GF-D8 (cell line): ENCODE measurements at regions not wholly inside any gene's neighbourhood (a gene's known extent, or its start where the extent isn't known, plus 50 kb on each side); places are given as distances from the start of the nearest gene placed in this dataset.

ENCODE experiments used
- DNase-seq: peaks from one replicate; lab custom pipeline; 2025; lab: John Stamatoyannopoulos, UW

- no peak for DNase-seq
Observed at GRCh38 chr15:97096303-97096835, 765.9 kb downstream of the NR2F2 start.

GRCh38 chr15:97099040-97099439 is 768.5 kb downstream of the NR2F2 start:
- DNase-seq, result no peak

- DNase-seq, result no peak
Observed at GRCh38 chr15:97101572-97101971, 771.1 kb downstream of the NR2F2 start.

- no peak for DNase-seq
Observed at GRCh38 chr15:97114900-97115760, 784.6 kb downstream of the NR2F2 start.

- DNase-seq, result no peak
Observed at GRCh38 chr15:97115761-97116070, 785.2 kb downstream of the NR2F2 start.

GRCh38 chr15:97124790-97125189 is 794.3 kb downstream of the NR2F2 start:
- DNase-seq, result no peak

DNA sequence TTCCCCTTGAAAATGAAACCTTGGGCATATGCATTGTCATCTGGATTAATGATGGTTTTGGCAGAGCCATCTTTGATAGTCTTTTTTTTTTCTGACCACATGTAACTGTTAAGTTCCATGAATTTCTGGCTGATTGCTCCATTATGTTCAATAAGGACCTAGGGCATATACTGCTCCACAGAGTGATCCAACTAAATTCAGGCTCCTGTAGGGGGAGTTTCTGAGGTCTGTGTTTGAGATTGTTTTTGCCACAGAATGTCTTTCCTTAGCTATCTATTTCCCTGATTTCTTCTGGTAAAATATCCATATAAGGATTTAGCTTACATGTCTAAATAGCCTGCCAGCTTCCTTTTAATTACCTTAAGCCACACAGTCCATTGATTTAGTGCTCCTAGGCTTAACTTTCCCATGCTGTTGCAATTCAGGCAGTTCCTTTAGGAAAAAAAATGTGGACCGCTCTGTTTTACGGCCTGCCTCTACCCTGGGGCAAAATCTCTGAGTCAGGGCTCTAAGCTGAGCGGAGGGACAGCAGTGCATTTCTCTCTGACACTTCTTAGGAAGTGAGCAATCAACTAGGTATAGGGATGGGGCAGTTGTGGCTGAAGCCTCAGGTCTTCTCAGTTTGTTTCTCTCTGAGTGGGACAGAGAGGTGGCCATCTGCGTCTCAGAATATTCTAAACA is 796.2 kb downstream of the NR2F2 start:
- no peak for DNase-seq

- DNase-seq, result no peak
Observed at GRCh38 chr15:97129674-97130073, 799.2 kb downstream of the NR2F2 start.

GRCh38 chr15:97140216-97140615 is 809.7 kb downstream of the NR2F2 start:
- no peak for DNase-seq

DNA sequence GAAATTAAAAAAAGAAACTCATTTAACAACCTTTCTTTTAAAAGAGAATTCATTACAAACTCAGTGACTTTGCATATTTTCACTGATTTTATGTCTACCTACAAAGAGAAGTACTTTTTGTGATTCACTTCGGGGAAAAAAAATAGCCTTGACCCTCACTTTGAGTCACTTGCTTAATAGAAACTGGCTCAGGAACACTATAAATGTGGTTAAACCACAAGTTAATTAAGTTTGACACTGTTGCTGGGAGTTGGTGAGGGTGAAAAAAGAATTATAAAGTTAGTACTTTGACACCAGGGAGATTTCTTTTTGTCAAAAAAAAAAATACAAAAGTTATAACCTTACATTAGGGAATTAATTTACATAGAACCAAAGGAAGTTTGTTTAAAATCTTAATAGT is 810.9 kb downstream of the NR2F2 start:
- DNase-seq, result no peak

- no peak for DNase-seq
Observed at GRCh38 chr15:97141871-97142270, 811.4 kb downstream of the NR2F2 start.

GRCh38 chr15:97143592-97144376 is 813.3 kb downstream of the NR2F2 start:
- DNase-seq, result no peak

- DNase-seq, result no peak
Observed at GRCh38 chr15:97144377-97144711, 813.8 kb downstream of the NR2F2 start.

DNA sequence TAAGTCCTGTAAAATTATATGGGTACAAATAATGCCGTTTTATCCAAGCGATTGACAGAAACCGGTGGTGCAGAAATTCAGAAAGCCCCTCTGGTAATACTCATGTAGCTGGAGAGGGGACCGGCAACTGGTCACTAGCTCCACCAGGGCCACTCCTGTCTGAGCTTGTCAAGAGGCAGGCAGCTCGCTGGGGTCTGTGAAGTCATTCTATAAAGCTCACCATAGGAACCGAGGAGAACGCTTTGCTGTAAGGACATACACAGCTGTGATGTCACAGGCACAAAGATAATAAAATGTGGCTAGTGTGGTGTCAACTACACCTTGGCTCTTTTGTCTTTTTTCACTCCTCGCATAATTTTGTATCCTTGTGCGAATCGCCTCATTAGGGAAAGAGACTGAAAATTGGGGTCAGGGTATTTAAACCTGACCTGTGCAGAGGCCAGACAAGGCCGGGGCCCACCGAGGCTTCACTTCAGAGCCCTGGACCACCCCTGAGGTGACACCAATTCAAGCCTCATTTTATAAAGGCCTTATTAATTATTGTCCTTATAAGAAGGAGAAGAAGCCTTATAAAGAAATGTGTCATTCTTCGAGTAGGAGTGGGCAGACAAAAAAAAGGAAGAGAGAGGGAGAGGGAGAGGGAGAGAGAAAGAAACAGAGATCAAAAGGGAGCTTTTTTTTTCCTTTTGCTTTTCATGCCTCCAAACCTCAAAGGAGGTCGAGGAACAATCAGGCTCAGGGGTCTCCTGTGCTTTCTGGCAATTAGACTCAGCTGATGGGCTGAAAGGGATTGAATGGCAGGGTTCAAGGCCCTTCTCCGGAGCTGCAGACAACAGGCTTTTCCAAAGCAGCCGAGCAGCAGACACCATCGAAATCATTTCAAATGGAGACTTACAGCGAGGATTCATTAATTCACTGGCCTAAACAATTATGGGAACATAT is 813.3 kb upstream of the ARRDC4 start:
- DNase-seq, result no peak

- DNase-seq, result no peak
Observed at GRCh38 chr15:97153356-97153965, 807.0 kb upstream of the ARRDC4 start.

DNA sequence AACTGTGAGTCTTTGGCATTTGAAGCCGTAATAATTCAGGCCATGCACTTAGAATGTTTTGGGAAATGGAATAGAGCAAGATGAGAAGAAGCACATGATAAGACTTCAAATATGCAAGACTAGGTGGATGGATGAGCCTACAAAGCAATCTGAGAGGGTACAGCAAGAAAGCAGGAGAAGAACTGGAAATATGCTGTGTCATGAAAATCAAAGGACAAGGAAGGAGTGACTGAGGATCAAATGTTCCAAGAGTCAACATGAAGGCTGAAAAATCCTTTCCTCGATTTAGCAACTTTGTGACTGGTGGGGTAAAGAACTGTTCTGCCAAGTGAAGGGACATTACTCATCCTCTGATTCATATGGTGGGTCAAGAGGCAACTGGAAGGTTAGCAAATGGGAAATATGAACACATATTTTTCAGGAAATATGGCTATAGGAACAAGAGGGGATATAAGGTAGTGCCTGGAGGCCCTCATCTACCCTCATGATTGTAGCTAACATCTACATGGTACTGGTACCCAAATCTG is 803.7 kb upstream of the ARRDC4 start:
- DNase-seq, result no peak

GRCh38 chr15:97162805-97163495 is 797.6 kb upstream of the ARRDC4 start:
- no peak for DNase-seq

- no peak for DNase-seq
Observed at GRCh38 chr15:97165205-97165604, 795.3 kb upstream of the ARRDC4 start.

- no peak for DNase-seq
Observed at GRCh38 chr15:97168704-97169475, 791.6 kb upstream of the ARRDC4 start.
